Adrenal gland (tissue), 5 donors: ENCODE measurements at regions not wholly inside any gene's neighbourhood (a gene's known extent, or its start where the extent isn't known, plus 50 kb on each side); places are given as distances from the start of the nearest gene placed in this dataset.

Experiments
- CTCF ChIP-seq, 6 experiments: fragments of 450-650 bp in 4 of 6; fragments of 200-600 bp in 2 of 6; sonication (generic) in 1 of 6; IDR thresholded peaks; 1 replicate in 5 of 6; 2 replicates in 1 of 6; pipeline versions ENCODE4 v1.5.1 to v1.8.0; 2016 to 2021; ENCODE audit warnings: antibody characterized with exemption in 6 of 6, mild to moderate bottlenecking in 2 of 6, moderate library complexity in 1 of 6
- POLR2A ChIP-seq, 2 donors: fragments of 450-650 bp; IDR thresholded peaks; one replicate each; pipeline ENCODE4 v1.6.1; 2017; ENCODE audit warnings: antibody characterized with exemption in 2 of 2, mild to moderate bottlenecking in 2 of 2, moderate library complexity in 1 of 2
- donor health status: DM: no; HTN: no; CAD: no.

GRCh38 chr7:28246921-28247461 is 66.4 kb upstream of the JAZF1 start:
- no peak for TF ChIP-seq CTCF (IDR thresholded peaks at IDR 0.05)
- TF ChIP-seq POLR2A (IDR thresholded peaks at IDR 0.05), result no peak
